PC-9 (cell line): ENCODE measurements at regions not wholly inside any gene's neighbourhood (a gene's known extent, or its start where the extent isn't known, plus 50 kb on each side); places are given as distances from the start of the nearest gene placed in this dataset.

Source experiments
- BruUV-seq: library from RNA; stranded (reverse); fragments of 400-500 nt; replicated peaks from 2 replicates; lab custom pipeline; 2021; lab: Mats Ljungman, UMichigan
- CTCF ChIA-PET: fragments of 300-600 bp; sonication (Branson Sonifier 250); formaldehyde crosslinking; loops from one replicate; lab custom pipeline; 2022; ENCODE audit warnings: antibody characterized with exemption; lab: Charles Lee
- POLR2A ChIA-PET: fragments of 300-600 bp; sonication (Branson Sonifier 250); formaldehyde crosslinking; loops from one replicate; lab custom pipeline; 2022; ENCODE audit warnings: antibody characterized with exemption; ENCODE audit not compliant: unreplicated experiment; lab: Charles Lee
- DNase-seq, 2 experiments: peaks; one replicate each; pipeline versions ENCODE4 v3.0.0 to v3.0.0-alpha.2; 2015 to 2022; ENCODE audit warnings: mixed read lengths in 1 of 2
- H2AFZ ChIP-seq: fragments of 200-600 bp; sonication (generic); 2 replicates; pipeline ENCODE4 v1.8.1; 2017; ENCODE audit warnings: antibody characterized with exemption
- H3F3A ChIP-seq: fragments of 200-600 bp; sonication (generic); 2 replicates; pipeline ENCODE4 v1.8.1; 2017; ENCODE audit warnings: antibody characterized with exemption, mild to moderate bottlenecking, low read depth; ENCODE audit not compliant: insufficient read depth
- H3K27ac ChIP-seq: fragments of 200-600 bp; sonication (generic); 2 replicates; pipeline ENCODE4 v1.6.1; 2016; ENCODE audit warnings: mixed run types
- H3K27me3 ChIP-seq: fragments of 200-600 bp; sonication (generic); 2 replicates; pipeline ENCODE4 v1.6.1; 2016; ENCODE audit warnings: low read depth, mixed run types; ENCODE audit not compliant: insufficient read depth
- H3K36me3 ChIP-seq: fragments of 200-600 bp; sonication (generic); 2 replicates; pipeline ENCODE4 v1.6.1; 2016; ENCODE audit warnings: low read depth, mixed run types
- H3K4me1 ChIP-seq: fragments of 200-600 bp; sonication (generic); replicated peaks from 2 replicates; pipeline ENCODE4 v1.6.1; 2016; ENCODE audit warnings: mixed run types; ENCODE audit not compliant: insufficient read depth
- H3K4me2 ChIP-seq: fragments of 200-600 bp; sonication (generic); 2 replicates; pipeline ENCODE4 v1.6.1; 2017; ENCODE audit warnings: mixed run types
- H3K4me3 ChIP-seq: fragments of 200-600 bp; sonication (generic); 2 replicates; pipeline ENCODE4 v1.6.1; 2016; ENCODE audit warnings: mixed run types
- H3K79me2 ChIP-seq: fragments of 200-600 bp; sonication (generic); 2 replicates; pipeline ENCODE4 v1.6.1; 2017; ENCODE audit warnings: low read depth, mixed run types
- H3K9me2 ChIP-seq: fragments of 200-600 bp; sonication (generic); 2 replicates; pipeline ENCODE4 v1.8.1; 2017; ENCODE audit warnings: mild to moderate bottlenecking; ENCODE audit not compliant: insufficient read depth
- H3K9me3 ChIP-seq: fragments of 200-600 bp; sonication (generic); 2 replicates; pipeline ENCODE4 v1.8.1; 2016; ENCODE audit warnings: low read depth; ENCODE audit not compliant: insufficient read depth
- H4K20me1 ChIP-seq: fragments of 200-600 bp; sonication (generic); 2 replicates; pipeline ENCODE4 v1.8.1; 2017; ENCODE audit not compliant: insufficient read depth
- EZH2 ChIP-seq: fragments of 200-600 bp; sonication (generic); IDR thresholded peaks from 2 replicates; pipeline ENCODE4 v1.8.0; 2017; ENCODE audit warnings: antibody characterized with exemption, low read depth
- intact Hi-C: fragments of 100-400 bp; cut with micrococcal nuclease; formaldehyde crosslinking; loops from one replicate; pipeline ENCODE4 v1.10.0; 2022; ENCODE audit not compliant: unreplicated experiment
- TF ChIP-seq, protein P1 (sequence below): fragments of 200-600 bp; sonication (generic); conservative IDR thresholded peaks from 2 replicates; pipeline ENCODE4 v1.6.1; 2017; ENCODE audit warnings: mixed run types, antibody characterized with exemption, mild to moderate bottlenecking, moderate library complexity

- Histone ChIP-seq H3K79me2 (no peaks in the 10 kb centered on the region), H3K27ac (no peak overlapping the region), H3F3A (peaks cover 14% of the 10 kb centered on the region; the same call in 1 of the 2 replicates), H3K9me2 (no peaks in the 10 kb centered on the region), H3K4me1 (peaks cover 26% of the 10 kb centered on the region), H3K36me3 (no peaks in the 10 kb centered on the region), H3K4me3 (no peak overlapping the region), H2AFZ (no peak overlapping the region), H3K9me3 (peaks cover 7% of the 10 kb centered on the region), H3K4me2 (0 out of 2 replicates have a peak overlapping the region, but pooled peaks have one; percentile 1), H3K27me3 (no peaks in the 10 kb centered on the region), H4K20me1 (no peaks in the 10 kb centered on the region)
- TF ChIP-seq, protein P1, sequence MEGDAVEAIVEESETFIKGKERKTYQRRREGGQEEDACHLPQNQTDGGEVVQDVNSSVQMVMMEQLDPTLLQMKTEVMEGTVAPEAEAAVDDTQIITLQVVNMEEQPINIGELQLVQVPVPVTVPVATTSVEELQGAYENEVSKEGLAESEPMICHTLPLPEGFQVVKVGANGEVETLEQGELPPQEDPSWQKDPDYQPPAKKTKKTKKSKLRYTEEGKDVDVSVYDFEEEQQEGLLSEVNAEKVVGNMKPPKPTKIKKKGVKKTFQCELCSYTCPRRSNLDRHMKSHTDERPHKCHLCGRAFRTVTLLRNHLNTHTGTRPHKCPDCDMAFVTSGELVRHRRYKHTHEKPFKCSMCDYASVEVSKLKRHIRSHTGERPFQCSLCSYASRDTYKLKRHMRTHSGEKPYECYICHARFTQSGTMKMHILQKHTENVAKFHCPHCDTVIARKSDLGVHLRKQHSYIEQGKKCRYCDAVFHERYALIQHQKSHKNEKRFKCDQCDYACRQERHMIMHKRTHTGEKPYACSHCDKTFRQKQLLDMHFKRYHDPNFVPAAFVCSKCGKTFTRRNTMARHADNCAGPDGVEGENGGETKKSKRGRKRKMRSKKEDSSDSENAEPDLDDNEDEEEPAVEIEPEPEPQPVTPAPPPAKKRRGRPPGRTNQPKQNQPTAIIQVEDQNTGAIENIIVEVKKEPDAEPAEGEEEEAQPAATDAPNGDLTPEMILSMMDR = no peak
- TF ChIP-seq EZH2 = no peak
- no peak for DNase-seq
- CTCF ChIA-PET = no interaction called here
- no TSS peak for BruUV-seq
- intact Hi-C loops = no loop called here
- POLR2A ChIA-PET = interaction anchor here (0.5 kb wide), 1 partner anchor 240 kb away, joined by 3 read pairs; no protein-coding TSS in a partner anchor
These were observed 113.0 kb upstream of the FGF3 start for GRCh38 chr11:69931994-69932910.

DNA sequence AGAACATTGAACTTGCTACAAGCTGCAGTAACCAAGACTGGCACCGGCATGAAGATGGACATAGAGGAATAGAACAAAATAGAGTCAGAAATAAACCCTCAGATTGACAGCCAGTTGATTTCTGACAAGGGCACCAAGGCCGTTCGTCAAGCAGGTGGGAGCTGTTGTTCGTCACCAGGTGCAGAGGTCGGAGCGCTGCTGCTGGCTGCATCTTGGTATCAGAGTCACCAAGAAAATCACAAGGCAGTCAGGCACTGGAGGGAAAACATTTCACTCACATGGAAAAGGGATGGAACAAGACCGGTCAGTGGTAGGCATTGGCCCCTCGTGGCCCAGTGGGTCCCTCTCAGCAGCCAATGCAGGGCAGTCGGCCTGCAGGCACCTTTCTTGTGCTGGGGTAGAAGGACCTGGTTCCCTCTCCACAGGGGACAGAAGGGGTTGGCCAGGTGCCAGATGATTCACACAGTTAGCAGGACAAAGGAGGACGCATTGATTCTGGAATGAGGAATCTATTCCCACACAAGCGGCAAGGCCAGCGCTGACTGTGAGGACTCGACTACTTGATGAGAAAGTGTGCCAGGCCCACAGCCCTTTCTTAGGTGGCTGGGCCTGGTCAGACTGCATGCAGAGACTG lies 115.8 kb upstream of the FGF3 start:
- DNase-seq = peak; percentile 82 to 84
- H2AFZ ChIP-seq = no peak overlapping the region
- no peak overlapping the region for H3K4me3 ChIP-seq
- H4K20me1 ChIP-seq = no peaks in the 10 kb centered on the region
- H3F3A ChIP-seq = peaks cover 14% of the 10 kb centered on the region; the same call in 1 of the 2 replicates
- H3K27ac ChIP-seq = peak overlapping the region; percentile 38
- no peaks in the 10 kb centered on the region for H3K79me2 ChIP-seq
- intact Hi-C loops = no loop called here
- TF ChIP-seq EZH2 = no peak
- TF ChIP-seq, protein P1 = no peak
- ChIA-PET CTCF (no interaction called here), POLR2A (no interaction called here)
- peaks cover 26% of the 10 kb centered on the region for H3K4me1 ChIP-seq
- H3K9me3 ChIP-seq = peaks cover 7% of the 10 kb centered on the region
- H3K27me3 ChIP-seq = no peaks in the 10 kb centered on the region
- H3K9me2 ChIP-seq = no peaks in the 10 kb centered on the region
- BruUV-seq = no TSS peak
- H3K36me3 ChIP-seq = no peaks in the 10 kb centered on the region
- H3K4me2 ChIP-seq = 0 out of 2 replicates have a peak overlapping the region, but pooled peaks have one; percentile 8

- H3K36me3 ChIP-seq = no peaks in the 10 kb centered on the region
- no peak overlapping the region for H3K4me2 ChIP-seq
- CTCF ChIA-PET = no interaction called here
- BruUV-seq = no TSS peak
- H3K9me2 ChIP-seq = no peaks in the 10 kb centered on the region
- H3K4me1 ChIP-seq = peaks cover 26% of the 10 kb centered on the region
- POLR2A ChIA-PET = no interaction called here
- no peaks in the 10 kb centered on the region for H4K20me1 ChIP-seq
- H3K79me2 ChIP-seq = no peaks in the 10 kb centered on the region
- intact Hi-C loops = no loop called here
- TF ChIP-seq, protein P1 = no peak
- TF ChIP-seq EZH2 = no peak
- no peak overlapping the region for H3K4me3 ChIP-seq
- no peaks in the 10 kb centered on the region for H3K27me3 ChIP-seq
- H3F3A ChIP-seq = peaks cover 14% of the 10 kb centered on the region; the same call in 1 of the 2 replicates
- no peak for DNase-seq
- H3K27ac ChIP-seq = peak overlapping the region; percentile 38
- peaks cover 7% of the 10 kb centered on the region for H3K9me3 ChIP-seq
- H2AFZ ChIP-seq = no peak overlapping the region
These were observed 116.8 kb upstream of the FGF3 start for GRCh38 chr11:69935941-69936505.
